HG02938 (cell line): ENCODE measurements at regions not wholly inside any gene's neighbourhood (a gene's known extent, or its start where the extent isn't known, plus 50 kb on each side); places are given as distances from the start of the nearest gene placed in this dataset.

Experiments
- ATAC-seq: cut with Tn5 transposase; IDR thresholded peaks from one replicate; pipeline ENCODE4 v1.9.1; 2021; ENCODE audit warnings: mild to moderate bottlenecking, moderate library complexity; ENCODE audit not compliant: unreplicated experiment

DNA sequence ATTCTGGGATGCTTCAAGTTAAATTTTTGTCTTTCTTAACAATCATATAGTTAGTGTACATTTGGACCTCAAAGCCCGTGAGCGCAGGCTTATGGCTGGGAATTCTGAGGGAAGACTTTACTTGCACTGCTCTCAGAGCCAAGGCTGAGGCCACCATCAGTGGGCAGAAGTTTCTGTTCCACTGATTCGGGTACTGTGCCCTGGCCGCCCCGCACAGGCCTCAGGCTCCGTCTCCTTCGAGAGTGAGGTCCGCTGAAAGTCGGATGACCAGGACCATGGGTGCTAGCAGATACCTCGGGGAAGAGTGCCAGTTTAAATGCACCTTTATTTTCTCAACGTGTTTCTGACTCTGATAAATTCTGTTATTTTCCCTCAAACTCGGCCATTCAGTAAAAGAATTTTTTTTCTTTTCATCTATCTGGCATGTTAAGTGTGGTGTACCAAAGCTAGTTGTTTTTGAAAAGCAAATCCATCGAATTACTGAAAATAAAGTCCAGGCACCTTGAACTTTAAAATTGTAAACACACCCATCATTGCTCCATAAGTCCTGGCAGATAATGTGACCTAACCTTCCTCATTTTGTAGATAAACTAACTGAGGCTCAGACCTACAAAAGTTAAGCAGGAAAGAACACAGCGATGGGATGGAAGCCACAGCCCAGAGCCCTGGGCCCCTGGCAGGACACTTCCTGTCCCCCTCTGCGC, 126.7 kb downstream of the SOX1 start:
- no peak for ATAC-seq

DNA sequence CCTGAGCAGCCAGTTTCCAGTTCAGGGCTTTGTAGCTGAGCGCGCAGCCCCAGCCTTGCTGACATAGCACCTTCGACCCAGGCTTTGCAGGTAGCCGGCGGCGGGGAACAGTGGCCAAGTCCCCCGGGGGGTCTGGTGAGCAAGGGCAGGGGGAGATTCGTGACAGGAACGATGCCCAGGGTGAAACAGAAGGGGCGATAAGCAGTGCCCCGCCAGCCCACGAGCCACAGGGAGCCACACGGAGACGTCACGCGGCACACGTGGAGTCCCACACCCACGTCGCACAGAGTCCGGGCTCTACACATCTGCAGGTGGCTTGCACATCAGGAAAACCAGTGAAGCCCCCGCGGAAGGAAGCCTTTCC, 127.2 kb downstream of the SOX1 start:
- ATAC-seq: no peak

DNA sequence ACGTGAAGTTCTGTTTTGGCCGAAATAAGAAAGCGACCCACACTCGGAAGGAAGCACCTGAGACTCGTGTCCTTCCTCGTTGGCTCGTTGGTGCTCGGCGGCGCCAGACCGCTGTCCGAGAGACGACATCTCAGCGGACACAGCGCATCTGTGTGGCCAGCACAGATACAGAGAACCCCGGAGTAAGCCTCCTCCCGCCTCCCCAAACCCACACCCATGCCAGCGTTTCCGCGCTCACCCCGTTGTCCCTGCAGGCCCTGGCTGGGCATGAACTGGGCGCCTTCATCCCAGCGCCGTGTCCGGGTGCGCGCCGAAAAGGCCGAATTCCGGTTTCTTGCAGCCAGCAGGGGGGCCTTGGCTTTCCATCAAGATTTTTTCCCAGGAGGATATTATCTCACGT, 127.6 kb downstream of the SOX1 start:
- ATAC-seq: no peak

DNA sequence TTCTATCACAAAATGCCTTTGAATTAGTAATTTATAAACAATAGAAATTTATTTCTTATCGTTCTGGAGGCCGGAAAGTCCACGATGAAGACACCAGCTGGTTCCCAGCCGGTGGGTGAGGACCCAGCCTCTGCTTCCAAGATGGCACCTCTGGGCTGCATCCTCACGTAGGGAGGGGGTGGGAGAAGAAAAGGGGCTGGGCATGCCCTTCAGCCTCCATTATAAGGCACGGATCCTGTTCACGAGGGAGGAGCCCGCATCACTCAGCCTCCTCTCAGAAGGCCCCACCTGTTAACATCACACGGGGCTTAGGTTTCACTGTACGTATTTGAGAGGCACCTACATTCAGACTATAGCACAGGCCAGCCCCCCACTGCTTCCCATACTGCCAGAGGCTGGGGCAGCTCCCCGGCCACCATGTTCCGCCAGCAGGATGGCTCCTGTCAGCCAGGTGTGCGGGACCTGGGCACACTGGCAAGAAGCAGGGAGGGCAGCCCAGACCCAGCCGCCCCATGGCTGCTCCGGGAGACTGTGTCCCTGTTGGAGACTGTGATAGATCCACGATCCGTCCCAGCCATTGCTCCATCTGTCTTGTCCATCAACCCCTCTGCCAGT, 131.6 kb downstream of the SOX1 start:
- ATAC-seq: no peak

DNA sequence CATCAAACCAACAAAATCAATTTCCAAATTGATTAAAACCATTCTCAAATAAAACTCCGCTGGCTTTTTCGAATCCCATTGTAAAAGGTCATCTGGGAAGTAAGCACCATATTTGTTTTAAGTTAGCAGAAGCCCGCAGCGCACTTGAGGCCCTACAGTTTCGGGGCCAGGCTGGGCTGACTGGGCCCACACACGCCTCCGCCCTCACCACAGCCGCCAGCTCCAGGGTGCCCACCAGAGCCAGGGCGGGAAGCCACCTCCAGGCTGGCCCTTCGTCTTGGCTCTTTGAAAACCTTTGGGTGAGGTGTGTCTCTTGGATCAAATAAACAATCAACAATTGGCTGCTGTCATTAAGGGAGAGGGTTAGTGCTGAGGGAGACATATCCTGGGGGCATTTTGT, 133.3 kb downstream of the SOX1 start:
- no peak for ATAC-seq

DNA sequence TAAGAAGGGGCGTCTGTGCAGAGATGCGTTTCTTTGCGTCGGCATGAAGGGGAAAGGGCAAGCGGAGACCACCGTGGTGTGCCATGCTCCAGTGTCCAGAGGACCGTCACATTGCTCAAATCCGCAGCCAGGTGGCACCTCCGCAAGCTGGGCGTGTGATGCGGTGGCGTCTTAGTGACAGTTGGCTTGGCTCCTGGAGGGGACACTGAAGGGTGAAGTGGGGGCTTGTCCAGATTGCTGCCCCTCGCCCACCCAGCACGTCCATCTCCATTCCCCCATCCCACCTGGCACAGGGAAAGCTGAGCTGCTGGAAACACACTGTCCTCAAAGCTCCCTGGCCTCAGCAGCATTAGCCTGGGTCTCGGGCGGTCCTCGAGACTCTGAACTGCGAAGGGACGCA, 135.3 kb downstream of the SOX1 start:
- ATAC-seq: no peak

DNA sequence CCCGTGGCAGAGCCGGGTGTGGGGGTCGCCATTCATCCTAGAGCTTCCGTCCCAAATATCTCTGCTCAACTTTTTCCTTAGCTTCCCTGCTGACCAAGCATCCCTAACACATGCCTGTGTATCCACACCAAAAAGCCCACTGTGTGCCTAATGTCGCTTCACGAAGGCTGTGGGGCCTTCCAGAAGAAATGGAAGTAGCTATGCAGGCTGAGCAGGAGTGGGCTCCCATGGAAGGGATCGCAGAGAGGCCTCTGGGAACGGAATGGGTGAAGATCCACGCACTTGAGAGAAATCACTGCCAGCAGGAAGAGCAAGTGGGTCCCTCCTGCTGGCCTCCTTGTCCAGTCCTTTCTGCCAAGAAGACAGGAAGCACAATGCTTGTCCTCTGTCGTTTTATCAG, 136.0 kb downstream of the SOX1 start:
- no peak for ATAC-seq

DNA sequence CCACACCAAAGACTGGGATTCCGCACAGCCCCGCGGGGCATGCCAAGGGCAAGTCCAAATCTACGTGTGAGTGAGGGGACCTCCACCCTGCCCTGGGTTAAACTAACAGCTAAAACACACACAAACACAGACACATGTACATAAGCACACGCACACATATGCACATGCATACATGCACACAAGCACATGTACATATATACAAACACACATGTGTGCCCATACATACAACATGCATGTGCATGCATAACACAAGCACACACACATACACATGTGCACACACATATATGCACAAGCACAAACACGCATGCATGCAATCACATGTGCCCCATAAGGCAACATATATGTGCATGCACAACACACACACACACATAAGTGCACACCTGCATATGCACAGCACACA, 136.7 kb downstream of the SOX1 start:
- no peak for ATAC-seq

DNA sequence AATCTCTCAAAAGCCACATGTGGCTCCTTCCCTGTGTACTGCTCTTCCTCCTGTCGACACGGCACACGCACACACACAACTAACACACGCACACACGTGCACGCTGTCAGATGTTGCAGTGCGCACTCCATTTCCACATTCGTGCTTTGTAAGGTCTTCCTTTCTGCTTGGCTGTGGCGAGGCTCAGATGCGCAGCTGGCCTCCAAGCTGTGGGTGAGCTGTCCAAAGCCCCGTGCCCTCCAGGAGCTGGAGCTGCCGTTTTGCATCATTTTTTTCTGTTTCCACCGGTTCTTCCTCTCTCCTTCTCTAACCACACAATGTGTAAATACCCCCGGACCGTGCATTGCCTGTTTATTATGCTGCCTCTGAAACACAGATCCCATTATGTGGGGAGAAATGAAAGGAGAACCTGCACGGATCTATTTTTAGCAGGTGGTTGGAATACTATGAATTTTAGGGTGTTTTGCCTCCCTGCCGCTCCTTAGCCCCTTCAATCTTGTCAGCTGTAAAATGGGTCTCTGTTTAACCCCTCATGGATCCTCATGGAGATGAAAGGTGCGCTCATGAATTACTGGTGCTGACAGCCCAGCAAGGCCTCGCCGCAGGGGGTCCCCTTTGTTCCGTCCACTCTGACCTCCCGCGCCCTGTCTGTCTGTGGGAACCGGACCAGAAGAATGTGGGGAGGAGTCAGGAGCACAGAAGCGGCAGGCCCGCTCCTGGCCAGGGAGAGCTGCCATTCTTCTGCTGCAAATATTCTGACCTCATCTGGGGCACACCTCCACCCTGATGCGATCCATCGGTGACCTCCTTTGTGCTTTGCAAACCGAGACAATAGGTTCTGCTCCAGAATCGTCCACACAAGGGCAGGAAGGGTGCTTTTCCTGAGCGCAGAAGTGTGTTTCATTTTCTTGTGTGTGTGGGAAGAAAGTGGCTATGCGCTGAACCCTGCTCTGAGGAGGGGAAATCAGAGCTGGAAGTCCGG, 137.7 kb downstream of the SOX1 start:
- no peak for ATAC-seq

DNA sequence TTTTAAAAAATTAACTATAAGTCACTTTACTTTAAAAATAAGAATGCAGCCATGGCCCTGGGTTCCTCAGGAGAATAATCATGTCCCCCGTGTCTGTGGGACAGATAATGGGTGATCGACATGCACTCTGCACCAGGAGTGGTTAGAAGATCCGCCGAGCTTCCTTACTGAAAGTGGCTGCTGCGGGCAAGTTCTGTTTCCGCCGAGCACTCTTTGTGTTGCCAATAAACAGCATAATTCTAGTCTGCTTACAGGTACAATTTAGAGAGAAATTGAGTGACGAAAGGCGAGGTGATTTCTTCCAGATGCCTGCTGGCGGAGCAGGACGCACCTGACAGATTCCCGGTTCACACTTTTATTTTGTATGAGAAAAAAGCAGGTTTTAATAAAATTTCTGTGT, 139.0 kb downstream of the SOX1 start:
- no peak for ATAC-seq

DNA sequence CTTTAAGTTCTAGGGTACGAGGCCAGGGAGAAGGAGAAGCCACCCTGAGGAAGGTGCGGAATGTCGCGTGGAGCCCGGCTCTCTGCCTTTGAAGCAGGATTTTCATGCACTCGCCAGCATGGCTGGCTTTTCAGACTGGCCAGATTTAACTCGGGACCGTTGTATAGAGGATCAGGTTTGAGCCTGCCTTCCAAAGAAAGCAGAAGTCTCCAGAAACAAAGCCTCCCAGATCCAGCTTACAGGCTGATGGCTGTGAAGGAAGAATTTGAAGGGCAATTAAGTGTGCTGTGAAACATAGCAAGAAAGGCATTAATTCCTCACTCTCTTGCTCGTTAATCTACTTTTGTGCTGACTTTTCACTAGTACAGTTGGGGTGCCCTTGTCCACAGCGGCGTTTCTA, 140.2 kb downstream of the SOX1 start:
- ATAC-seq: no peak

DNA sequence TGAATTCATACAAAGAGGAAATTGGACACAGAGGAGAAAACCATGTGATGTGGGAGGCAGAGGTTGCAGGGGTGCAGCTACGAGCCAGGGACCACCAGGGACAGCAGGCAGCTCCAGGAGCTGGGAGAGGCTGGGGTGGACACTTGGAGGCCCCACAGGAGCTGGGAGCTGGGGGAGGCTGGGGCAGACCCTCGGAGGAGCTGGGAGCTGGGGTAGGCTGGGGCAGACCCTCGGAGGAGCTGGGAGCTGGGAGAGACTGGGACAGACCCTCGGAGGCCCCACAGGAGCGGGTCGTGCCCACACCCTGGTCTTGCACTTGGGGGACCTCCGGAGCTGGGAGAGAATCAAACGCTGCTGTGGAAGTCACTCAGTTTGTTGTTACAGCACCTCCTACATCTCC, 141.7 kb downstream of the SOX1 start:
- ATAC-seq: no peak

DNA sequence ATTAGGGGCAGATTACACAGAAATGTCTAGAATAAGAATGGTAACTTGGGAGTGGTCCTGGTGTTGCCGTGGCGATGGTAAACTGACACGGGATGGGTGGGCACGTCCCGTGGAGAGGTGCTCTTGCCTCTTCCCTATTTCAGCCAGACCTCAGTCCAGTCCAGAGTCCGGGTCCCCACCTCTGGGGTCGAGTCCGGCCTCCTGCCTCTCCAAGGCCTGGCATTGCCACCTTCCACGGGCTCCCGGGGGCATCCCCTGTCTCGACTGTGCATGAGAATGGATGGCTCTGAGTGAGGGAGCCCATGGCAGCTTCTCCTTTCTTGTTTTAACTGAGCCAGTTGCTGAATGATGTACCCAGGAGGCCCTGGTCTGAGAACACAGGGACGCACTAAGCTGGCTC, 142.3 kb downstream of the SOX1 start:
- ATAC-seq: no peak

DNA sequence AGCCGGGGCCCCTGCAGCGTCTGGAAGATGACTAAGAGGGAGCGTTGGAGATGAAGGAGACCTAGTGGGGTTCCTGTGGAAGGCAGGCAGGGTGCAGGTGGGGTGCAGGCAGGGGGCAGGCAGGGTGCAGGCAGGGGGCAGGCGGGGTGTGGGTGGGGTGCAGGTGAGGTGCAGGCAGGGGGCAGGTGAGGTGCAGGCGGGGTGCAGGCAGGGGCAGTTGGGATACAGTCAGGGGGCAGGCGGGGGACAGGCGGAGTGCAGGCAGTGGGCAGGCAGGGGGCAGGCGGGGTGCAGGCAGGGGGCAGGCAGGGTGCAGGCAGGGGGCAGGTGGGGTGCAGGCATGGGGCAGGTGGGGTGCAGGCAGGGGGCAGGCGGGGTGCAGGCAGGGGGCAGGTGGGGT, 142.8 kb downstream of the SOX1 start:
- no peak for ATAC-seq

DNA sequence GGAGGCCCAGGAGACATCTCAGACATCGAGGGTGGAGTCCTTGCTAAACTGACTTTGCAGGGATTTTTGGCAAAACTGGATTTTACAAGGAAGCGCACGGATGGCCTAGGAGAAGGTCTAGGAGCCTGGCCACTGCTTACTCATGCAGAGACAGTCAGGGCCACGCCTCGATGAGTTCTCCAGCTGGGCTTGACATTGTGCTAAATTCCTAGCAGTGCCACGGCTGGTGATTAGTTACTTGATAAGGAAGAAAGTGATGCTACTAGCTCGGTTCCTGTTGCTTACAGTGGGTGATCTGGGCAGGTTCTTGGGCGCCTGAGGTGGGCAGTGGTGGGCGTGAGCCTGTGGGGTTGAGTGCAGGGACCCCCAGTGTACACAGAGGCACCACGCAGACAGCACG, 143.4 kb downstream of the SOX1 start:
- no peak for ATAC-seq

DNA sequence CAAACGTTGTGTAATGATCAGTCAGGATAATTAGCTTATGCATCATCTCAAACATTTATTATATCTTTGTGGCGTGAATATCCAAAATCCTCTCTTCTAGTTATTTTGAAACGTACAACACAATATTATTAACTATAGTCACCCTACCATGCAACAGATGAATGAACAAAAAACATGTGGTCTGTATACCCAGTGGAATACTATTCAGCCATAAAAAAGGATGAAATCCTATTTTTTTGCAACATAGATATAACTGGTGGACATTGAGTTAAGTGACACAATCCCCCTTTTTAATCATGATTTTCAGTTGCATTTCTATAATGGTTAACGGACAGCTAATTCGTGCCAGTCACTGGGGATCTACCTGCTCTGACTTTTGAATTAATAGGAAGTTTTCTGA, 145.6 kb downstream of the SOX1 start:
- no peak for ATAC-seq

DNA sequence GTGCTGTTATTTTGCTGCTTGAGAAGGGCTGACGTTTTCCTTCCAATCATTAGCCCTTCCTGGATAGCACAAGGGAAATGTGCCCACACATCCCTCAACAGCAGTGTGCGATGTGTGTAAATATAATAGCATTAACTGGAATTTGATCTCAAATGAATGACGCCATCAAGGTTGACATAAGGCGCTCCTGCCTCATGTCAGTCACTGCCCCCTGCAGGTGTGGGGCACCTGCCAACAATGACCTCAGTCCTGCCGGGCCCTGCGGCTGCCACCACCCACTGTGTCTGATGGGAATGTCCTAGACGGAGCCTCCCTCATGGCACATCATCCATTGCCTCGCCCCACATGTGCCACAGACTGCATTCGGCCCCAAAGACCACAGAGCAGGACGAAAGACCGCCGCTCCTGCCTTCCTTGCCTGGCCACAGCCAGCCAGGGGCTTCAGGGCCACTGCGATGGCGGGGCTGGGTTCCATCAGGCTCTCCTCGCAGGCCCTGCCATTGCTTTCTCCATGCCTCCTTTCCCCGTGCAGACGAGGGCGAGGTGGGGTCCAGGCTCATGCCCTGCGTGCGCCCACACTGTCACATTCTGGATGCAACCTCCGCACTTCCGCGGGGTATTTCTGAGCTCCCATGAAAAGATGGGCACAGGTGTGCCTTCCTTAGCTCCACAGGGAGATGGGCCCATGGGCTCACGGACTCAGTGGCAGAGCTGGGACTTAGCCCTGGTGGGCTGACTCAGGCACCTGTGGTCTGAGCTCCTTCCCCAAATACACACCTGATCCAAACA, 146.7 kb downstream of the SOX1 start:
- no peak for ATAC-seq

DNA sequence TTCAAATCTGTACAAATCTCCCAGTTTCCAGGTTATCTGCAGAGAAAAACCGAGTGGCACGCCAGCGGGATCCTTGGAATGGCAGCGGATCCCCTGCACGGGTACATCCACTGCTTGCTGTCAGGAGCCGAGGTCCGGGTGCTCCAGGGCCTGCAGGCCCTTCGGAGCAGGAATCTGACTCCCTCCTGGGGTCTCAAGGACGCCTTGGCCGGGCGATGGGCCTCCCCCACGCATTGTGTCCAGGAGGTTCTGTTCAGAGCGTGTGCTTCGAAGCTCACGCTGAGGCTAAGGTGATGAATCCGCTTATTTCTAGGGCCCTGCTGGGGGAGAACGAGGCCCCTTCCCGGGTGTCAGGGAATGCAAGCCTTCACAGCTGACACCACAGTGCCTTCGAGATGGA, 148.9 kb downstream of the SOX1 start:
- ATAC-seq: no peak

DNA sequence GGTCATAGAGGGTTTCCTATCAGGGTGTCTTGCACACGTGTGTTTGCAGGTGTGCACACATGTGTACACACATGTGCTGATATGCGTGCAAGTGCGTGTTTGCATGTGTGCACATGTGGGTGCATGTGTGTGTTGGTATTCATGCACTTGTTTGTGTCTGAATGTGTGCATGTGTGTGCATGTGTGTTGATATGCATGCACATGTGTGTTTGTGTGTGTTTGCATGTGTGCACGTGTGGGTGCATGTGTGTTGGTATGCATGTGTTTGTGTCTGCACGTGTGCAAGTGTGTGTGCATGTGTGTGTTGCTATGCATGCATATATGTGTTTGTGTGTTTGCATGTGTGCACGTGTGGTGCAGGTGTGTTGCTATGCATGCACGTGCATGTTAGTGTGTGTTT, 150.5 kb downstream of the SOX1 start:
- no peak for ATAC-seq

DNA sequence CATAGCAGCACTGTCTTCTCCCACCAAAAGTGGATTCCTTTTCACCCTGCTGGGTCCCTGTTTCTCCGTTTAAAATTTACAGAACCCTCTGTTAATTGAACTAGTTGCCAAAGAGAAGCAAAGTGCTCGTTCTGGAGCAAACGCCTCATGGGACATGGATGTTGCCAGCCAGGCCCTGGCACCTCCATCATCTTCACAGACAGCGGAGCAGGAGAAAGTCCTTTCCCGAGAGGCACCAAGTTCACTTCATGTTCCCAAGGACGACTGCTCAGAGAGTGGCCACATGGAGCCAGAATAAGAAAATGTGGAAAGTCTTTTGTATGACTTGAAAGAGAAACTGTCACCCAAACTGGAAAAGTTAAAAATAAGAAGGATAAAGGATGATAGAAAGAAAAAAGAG, 151.5 kb downstream of the SOX1 start:
- no peak for ATAC-seq

DNA sequence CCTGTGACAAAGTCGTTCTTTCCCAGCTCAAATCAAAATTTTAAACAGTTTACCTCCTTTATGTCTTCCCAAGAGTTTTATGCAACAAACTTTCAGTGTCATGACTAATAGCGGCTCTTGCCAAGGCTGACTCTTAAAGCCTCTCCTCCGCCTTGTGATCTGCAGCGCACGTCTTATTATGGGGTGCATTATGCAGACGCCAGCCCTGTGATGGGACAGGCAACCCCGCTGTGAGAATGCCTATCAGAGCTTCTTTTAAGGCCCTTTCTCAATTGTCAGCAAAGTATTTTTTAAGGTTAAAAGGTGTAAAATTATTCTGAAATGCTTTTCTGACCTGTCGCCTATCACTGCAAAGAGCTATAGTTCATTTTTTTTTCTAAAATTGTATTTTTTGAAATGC, 152.8 kb downstream of the SOX1 start:
- ATAC-seq: no peak
